Colonic mucosa (tissue), 4 donors: ENCODE measurements at regions not wholly inside any gene's neighbourhood (a gene's known extent, or its start where the extent isn't known, plus 50 kb on each side); places are given as distances from the start of the nearest gene placed in this dataset.

Experiments
- DNase-seq: peaks from one replicate; pipeline ENCODE4 v3.0.0-alpha.2; 2020
- H3K27ac ChIP-seq: fragments of 200-600 bp; one replicate; pipeline ENCODE4 v1.8.0; 2021
- H3K27me3 ChIP-seq: fragments of 200-600 bp; one replicate; pipeline ENCODE4 v1.8.0; 2021
- H3K36me3 ChIP-seq: fragments of 200-600 bp; one replicate; pipeline ENCODE4 v1.8.0; 2021
- H3K4me1 ChIP-seq: fragments of 200-600 bp; one replicate; pipeline ENCODE4 v1.8.0; 2021; ENCODE audit warnings: mild to moderate bottlenecking
- H3K4me3 ChIP-seq: fragments of 200-600 bp; one replicate; pipeline ENCODE4 v1.8.0; 2021
- H3K9ac ChIP-seq, 2 donors: one replicate each; pipeline ENCODE4 v1.7.0; 2013; ENCODE audit warnings: control low read depth in 2 of 2, low read depth in 2 of 2, low read length in 2 of 2
- H3K9me3 ChIP-seq: fragments of 200-600 bp; one replicate; pipeline ENCODE4 v1.8.0; 2021
- intact Hi-C: fragments of 100-400 bp; cut with DNase I; formaldehyde crosslinking; loops from one replicate; pipeline ENCODE4 v1.14.1; 2022
- TF ChIP-seq, protein P1 (sequence below): fragments of 200-600 bp; IDR thresholded peaks from one replicate; pipeline ENCODE4 v1.8.0; 2022; ENCODE audit warnings: antibody characterized with exemption, mild to moderate bottlenecking
- donor health status: healthy.
- donor health status: DM: no; HTN: no; CAD: no.
- donor health status: DM: no; HTN: no; CAD: no.

DNA sequence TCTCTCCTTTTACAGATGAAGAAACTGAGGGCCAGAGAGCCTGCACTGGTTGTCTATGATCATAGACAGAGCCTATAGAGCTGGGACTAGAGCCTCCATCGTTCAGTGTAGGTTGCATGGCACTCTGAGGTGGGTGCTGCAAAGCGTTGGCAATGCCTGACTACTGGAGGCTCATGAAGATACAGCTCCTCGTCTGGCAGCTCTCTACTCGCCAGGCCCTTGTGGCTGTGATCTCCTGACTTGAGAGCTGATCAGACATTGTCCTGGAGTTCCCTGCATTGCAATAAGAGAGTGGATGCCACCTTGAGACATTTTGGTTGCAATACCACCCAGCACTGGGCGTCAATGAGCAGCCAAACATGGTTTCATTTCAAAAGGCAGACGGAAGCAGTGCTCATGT is 270.1 kb upstream of the ARID1B start:
- H3K4me3 ChIP-seq, result no peak overlapping the region
- H3K9ac ChIP-seq, result no peak overlapping the region
- TF ChIP-seq, protein P1, sequence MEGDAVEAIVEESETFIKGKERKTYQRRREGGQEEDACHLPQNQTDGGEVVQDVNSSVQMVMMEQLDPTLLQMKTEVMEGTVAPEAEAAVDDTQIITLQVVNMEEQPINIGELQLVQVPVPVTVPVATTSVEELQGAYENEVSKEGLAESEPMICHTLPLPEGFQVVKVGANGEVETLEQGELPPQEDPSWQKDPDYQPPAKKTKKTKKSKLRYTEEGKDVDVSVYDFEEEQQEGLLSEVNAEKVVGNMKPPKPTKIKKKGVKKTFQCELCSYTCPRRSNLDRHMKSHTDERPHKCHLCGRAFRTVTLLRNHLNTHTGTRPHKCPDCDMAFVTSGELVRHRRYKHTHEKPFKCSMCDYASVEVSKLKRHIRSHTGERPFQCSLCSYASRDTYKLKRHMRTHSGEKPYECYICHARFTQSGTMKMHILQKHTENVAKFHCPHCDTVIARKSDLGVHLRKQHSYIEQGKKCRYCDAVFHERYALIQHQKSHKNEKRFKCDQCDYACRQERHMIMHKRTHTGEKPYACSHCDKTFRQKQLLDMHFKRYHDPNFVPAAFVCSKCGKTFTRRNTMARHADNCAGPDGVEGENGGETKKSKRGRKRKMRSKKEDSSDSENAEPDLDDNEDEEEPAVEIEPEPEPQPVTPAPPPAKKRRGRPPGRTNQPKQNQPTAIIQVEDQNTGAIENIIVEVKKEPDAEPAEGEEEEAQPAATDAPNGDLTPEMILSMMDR, result no peak
- H3K4me1 ChIP-seq, result no peaks in the 10 kb centered on the region
- no peaks in the 10 kb centered on the region for H3K27me3 ChIP-seq
- H3K36me3 ChIP-seq, result no peaks in the 10 kb centered on the region
- no peak for DNase-seq
- intact Hi-C loops, result no loop called here
- no peaks in the 10 kb centered on the region for H3K9me3 ChIP-seq
- no peak overlapping the region for H3K27ac ChIP-seq

DNA sequence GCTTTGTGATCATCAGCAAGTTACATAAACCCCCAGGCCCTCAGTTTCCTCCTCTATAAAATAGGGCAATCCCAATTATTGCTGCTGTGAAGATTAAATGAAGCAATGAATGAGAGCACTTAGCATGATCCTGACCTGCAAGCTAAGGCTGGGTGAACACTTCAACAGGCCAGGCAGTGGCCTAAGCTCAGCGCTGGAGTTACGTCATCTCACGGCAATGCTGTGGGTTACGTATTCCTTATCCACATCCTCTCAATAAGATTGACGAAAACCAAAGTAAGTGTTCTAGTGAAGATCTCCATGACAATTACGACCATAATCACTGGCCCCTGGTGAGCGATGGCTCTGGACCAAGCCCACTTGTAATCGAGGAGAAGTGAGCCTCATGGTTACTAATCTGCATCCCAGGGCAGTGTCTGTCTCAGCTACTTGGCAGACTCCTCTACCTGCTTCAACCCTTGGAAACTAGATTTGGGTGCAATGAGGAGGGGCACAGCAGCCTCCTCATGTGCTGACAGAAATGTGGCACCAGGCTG is 274.1 kb upstream of the ARID1B start:
- no peaks in the 10 kb centered on the region for H3K4me1 ChIP-seq
- TF ChIP-seq, protein P1, result no peak
- no peaks in the 10 kb centered on the region for H3K36me3 ChIP-seq
- no peak overlapping the region for H3K9ac ChIP-seq
- no peak overlapping the region for H3K27ac ChIP-seq
- no peaks in the 10 kb centered on the region for H3K9me3 ChIP-seq
- intact Hi-C loops, result no loop called here
- no peaks in the 10 kb centered on the region for H3K27me3 ChIP-seq
- H3K4me3 ChIP-seq, result no peak overlapping the region
- DNase-seq, result no peak

DNA sequence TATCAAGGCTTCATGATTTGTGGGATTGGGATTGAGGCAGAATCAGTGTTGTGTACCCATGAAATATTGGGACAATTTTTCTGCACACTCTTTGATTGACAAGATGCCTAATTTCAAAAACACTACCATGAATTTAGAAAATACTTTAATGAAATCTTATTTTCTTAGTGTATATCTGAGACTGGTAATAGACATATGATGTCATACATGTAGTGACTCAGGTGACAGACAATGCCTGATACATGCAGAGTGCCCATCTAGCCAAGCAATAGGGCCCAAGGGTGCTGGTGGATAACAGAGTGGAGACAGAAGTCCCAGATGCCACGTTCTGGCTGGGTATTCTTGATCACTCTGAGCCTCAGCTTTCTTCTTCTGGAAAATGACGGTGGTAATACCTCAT is 279.6 kb upstream of the ARID1B start:
- H3K27ac ChIP-seq, result no peak overlapping the region
- no peaks in the 10 kb centered on the region for H3K36me3 ChIP-seq
- no peak overlapping the region for H3K9ac ChIP-seq
- H3K4me3 ChIP-seq, result no peak overlapping the region
- no peaks in the 10 kb centered on the region for H3K27me3 ChIP-seq
- intact Hi-C loops, result no loop called here
- TF ChIP-seq, protein P1, result no peak
- no peak for DNase-seq
- no peaks in the 10 kb centered on the region for H3K9me3 ChIP-seq
- no peaks in the 10 kb centered on the region for H3K4me1 ChIP-seq

DNA sequence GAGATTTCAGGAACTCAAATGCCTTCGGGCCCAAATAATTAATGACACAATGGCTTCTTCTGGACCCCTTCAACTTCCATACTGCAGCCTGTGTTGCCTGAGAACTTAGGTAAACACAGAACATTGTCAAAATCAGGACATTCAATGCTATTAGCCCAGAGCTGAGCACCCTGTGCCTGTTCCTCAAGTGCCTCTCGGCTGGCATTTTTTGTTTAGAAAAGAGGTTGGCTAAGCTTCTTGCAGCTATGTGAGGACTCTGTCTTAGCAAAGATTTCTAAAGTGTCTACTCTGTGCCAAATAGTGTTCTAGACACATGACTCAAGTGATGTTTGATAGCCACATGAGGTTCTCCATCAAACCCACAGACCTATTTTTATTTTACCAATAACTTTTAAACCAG is 289.3 kb upstream of the ARID1B start:
- no peaks in the 10 kb centered on the region for H3K9me3 ChIP-seq
- intact Hi-C loops, result no loop called here
- no peak overlapping the region for H3K4me3 ChIP-seq
- no peak overlapping the region for H3K27ac ChIP-seq
- TF ChIP-seq, protein P1, result no peak
- no peak overlapping the region for H3K9ac ChIP-seq
- no peaks in the 10 kb centered on the region for H3K27me3 ChIP-seq
- no peaks in the 10 kb centered on the region for H3K4me1 ChIP-seq
- H3K36me3 ChIP-seq, result no peaks in the 10 kb centered on the region
- no peak for DNase-seq

DNA sequence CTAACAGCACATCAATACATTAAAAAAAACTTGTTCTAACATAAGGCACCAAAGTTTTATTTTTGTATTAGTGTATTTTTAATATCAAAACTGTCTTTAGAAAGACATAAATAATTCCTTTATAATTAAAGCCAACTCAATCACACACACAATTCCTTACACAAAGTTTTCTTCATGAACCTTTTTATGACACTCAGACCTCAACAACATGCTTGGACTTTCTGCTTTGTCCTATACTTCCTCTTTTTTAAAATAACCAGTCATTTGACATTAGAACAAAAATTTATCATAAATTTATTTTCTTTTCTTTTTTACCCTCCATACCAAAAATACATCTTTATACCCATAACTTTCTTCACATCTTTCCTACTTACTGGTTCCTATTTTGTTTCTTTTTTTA is 292.0 kb upstream of the ARID1B start:
- H3K27ac ChIP-seq, result no peak overlapping the region
- H3K9ac ChIP-seq, result no peak overlapping the region
- DNase-seq, result no peak
- TF ChIP-seq, protein P1, result no peak
- H3K4me3 ChIP-seq, result no peak overlapping the region
- H3K36me3 ChIP-seq, result no peaks in the 10 kb centered on the region
- intact Hi-C loops, result no loop called here
- no peaks in the 10 kb centered on the region for H3K27me3 ChIP-seq
- H3K4me1 ChIP-seq, result no peaks in the 10 kb centered on the region
- H3K9me3 ChIP-seq, result no peaks in the 10 kb centered on the region
